GM19372 (cell line): ENCODE measurements at regions not wholly inside any gene's neighbourhood (a gene's known extent, or its start where the extent isn't known, plus 50 kb on each side); places are given as distances from the start of the nearest gene placed in this dataset.

Source experiments
- ATAC-seq: cut with Tn5 transposase; IDR thresholded peaks from one replicate; pipeline ENCODE4 v1.9.1; 2021; ENCODE audit warnings: mild to moderate bottlenecking, low read depth, moderate library complexity; ENCODE audit not compliant: unreplicated experiment

DNA sequence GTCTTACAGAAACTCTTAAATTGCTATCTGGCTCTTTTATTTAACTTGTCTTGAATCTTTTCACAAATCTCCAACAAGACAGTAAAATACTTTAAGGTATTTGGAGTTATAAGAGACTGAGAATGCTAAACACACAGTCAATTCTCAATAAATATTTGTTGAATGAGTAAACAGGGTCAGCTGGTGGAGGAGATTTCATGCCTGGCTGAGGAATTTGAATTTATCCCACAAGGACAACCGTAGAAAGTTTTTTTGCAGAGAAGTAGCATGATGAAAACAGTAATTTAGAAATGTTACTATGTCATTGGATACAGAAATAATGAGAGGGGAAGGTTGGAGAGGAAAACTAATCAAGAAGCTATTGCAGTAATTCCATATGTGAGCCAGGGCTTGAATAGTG lies 1223.7 kb downstream of the PCDH17 start:
- ATAC-seq: no peak

DNA sequence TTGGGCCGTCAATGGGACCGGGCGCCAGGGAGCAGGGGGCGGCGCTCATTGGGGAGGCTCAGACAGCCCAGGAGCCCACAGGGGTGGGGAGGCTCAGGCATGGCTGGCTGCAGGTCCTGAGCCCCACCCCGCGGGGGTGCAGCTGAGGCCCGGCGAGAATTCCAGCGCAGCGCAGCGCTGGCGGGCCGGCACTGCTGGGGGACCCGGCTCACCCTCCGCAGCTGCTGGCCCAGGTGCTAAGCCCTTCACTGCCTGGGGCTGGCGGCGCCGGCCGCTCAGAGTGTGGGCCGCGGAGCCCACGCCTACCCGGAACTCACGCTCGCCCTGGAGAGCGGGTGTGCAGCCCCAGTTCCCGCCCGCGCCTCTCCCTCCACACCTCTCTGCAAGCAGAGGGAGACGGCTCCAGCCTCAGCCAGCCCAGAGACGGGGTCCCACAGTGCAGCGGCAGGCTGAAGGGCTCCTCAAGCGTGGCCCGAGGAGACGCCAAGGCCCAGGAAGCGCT lies 1227.4 kb downstream of the PCDH17 start:
- no peak for ATAC-seq

DNA sequence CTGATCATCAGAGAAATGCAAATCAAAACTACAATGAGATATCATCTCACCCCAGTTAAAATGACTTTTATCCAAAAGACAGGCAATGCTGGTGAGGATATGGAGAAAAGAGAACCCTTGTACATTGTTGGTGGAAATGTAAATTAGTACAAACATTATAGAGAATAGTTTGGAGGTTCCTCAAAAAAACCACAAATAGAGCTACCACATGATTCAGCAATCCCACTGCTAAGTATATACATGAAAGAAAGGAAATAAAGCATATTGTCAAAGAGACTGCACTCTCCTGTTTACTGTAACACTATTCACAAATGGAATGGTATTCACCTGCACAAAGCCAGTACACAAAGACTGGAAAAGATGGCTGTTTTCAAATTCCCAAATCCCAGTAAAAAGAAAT lies 1233.7 kb downstream of the PCDH17 start:
- ATAC-seq: no peak

DNA sequence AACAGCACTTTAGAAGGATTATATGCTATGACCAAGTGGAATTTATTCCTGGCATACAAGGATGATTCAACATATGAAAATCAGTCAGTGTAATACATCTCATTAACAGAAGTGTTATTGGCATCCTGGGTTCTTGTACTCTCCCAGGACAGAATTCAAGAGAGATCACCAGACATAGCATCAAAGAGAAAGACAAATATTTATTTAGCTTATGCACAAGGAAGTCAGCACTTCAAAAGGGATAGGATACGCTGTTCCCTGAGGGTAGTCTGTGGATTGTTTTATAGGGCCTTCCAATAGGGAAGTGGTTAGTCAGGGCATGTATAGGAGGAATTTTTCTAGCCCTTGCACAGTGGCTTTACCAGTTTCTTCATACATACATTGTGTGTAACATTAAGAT lies 1238.0 kb downstream of the PCDH17 start:
- ATAC-seq: no peak

DNA sequence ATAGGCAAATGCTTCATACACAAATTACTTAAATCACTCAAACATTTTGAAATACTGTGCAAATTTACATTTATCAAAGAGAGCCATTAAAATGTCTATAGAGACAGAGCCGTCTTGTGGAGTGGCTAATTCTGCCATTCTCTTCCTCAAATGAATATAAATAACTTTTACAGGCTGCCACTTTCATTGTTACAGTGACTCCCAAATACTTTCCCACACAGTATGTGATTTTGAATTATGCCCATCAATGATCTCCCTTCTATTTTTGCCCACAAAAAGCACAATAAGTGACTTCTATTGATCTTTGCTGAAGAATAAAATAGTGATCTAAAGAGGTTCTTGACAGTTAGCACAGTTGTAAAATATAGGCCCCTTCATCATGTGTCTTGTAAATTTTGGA lies 1244.9 kb downstream of the PCDH17 start:
- ATAC-seq: no peak

DNA sequence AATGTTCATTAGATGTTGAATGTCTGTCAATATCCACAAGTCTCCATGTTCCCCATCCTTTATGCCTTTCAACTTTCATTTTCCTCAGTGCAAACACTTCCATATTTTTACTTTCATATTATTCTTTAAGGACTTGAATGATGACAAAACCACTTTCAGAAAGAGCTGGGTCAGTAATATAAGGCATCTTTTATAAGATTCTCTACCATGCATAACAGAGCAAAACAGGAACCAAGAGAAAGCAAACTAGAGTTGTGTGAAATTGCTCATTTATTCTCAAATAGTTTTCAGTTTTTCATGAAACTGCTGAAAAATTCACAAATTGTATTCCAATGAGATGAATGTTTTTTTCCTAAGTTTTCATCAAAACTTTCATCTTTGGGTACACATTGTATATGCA lies 1247.6 kb downstream of the PCDH17 start:
- ATAC-seq: no peak

DNA sequence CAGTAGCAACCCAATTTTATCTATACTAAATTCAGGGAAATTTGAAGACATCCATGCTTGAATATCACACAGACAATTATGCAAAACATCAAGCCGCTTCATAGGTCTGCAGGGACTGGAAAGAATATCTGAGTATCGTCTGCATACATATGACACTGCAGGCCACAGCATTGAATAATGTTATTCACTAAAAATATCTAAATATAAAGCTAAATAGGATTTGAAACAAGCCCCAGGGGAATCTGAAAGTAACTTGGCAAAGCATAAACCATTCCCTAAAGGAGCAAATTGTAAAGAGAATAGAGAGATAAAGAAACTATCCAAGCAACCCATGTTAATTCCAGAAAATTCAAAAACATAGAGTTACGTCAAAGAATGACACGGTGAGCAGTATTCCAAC lies 1251.0 kb downstream of the PCDH17 start:
- no peak for ATAC-seq

DNA sequence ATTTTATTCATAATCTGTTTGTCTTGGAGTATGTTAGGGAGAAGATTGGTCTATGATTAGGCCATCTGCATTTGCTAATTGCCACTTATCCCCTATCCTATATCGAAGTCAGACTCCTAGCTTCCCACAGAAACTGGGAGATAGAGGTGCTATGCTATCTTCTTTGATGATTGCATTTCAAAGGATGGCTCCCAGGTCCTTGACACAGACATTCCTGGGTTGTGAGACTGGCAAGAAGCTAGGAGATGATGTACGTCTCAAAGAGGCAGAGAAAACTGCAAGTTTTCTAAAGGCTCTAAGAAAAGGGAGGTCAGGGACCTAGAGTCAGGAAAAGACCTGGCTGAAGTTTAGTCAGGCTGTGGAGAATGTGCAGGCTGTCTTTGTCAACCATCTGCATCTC lies 1251.9 kb downstream of the PCDH17 start:
- ATAC-seq: no peak

DNA sequence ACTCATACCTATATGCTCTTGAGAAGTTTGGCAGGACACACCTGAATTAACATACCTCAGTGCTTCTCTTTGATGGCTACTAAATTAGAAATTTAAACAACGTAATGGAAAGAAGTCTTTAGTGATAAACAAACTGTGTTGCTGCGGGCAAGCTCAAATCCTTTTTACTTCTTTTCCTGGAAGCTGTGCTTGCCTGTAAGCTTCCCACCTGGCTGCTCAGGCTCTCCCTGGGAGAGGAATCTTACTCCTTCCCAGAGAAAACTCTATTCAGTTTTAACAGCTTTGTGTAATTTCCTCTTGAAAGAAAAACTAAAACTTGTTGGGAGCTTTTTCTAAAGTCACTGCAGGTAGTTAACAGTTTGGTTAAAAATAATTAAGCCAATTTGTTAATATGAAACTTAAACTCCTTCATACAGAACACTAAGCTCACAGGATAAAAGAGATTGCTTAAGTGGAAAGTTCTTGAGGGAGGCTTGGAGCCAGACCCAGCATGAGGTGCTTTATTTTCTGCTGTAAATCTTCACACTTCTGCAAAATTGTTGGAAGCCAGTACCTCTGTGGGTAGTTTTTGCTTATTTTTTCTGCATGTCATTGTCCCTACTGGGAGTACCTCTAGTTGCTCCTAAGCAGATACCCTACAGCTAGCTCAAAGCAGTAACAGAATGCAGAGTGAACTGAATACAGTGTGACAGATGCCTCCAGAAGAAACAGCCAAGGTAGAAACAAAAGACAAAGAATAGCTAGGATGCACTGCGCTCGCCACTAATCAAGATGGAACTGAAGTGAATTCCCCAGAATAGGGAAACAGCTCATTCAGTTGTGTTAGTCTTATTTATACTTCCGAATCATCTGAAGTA lies 1253.0 kb downstream of the PCDH17 start:
- no peak for ATAC-seq

DNA sequence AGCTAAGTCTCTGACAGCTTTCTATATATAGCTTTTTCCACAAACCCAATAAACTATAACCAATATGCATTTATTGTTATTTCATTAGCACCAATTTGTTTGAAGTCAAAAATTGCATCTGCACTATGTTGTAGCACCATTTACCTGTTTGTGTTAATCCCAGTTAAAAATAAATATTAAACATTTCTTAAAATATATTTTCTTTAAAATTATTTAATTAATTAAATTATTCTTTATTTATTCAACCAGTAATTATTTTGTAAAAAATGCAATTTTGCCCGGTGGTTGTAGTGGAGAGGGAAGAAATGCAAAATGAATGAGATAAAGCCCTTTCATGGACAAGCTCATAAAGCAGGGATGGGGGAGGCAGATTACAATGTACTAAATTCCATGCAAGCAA lies 1257.9 kb downstream of the PCDH17 start:
- no peak for ATAC-seq

DNA sequence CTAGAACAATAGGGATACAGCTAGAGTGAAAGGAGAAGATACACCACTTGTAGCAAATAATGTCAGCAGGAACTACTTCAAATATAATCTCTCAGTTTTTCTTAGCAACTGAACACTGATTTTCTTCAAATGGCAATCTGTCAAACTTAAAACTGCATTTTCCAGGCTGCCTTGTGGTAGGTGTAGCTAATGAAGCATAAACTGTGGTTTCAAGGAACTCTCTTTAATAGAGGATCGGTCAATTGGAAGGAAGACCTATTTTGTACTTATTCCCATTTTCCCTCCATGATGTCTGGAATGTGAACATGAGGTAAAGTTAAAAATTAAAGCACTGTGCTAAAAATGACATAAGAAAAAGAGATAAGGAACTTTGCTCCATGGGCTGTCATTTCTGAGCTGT lies 1261.9 kb downstream of the PCDH17 start:
- ATAC-seq: no peak

DNA sequence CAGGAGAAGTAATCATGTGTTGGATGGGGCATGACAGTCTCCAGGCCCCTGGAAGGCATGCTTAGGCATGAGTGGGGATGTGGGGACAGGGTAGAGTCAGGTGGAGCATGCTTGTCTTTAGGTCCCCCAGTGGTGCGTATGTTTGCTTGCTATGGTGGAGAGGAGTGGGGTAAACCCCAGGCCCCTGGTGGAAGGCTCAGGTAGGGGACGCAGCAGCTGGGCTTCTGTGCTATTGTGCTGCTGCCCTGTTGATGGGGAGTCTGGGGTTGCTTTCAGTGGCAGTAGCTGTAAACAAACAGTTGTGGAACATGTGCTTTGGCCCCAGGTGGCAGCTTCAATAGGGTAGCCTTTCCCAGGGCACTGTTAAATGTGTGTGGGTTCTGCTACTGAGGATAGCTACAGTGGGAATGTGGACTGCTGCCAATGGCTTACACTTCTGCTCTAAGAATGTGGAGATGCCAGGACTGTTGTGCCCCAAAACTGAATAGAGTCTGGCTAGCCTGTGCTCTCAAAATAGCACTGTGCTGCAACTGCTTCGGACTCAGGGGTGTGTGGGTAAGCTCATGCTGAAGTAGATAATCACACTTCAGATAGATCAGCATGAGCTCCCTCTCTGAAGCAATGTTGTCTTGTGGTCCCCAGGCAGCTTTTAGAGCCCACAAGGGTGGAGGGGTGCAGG lies 1257.3 kb downstream of the DIAPH3 start:
- ATAC-seq: no peak

DNA sequence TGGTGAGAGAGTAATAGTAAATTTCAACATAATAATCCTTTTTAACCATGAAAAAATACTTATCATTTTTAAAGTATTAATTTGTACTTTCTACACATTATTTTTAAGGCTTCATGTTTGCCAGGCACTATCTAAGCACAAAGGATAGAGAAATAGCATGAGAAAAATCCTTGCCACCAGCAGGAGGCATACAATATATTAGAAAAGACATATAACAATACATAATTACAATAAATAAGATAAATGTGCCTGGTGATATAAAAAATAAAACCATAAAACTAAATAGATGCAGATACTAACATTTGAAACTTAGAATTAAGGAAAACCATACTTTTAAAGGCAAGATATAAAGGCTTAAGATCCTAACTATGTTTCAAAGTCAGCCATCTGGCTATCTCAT lies 1256.4 kb downstream of the DIAPH3 start:
- ATAC-seq: no peak

DNA sequence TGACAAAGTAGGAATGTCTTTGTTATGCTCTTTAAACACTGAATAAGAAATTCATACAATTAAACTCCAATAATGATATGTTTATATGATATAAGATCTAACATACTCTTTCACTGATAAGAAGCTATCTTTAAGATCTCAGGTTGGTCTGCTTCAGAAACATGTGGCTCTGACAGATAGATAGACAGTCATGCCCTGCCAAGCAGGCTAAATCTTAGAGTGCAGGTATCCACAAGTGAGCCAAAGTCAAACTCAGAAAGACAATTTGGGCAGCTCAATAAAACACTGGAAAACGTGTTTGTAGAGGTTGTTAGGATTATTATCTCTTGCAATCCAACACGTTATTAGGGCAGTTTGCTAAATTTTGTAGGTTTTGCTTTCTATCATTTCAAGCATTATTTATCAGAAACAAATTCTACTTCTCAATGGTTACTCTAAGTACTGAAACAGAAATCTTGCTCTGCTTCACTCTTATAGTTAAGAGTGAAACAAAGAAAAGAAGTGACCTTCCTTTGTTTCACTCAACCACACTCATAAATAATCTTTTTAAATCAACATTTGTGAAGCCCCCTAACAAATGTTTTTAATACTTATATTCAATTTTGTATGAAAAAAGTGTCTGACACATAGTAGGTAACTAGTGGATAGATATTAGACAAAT lies 1255.6 kb downstream of the DIAPH3 start:
- ATAC-seq: no peak

DNA sequence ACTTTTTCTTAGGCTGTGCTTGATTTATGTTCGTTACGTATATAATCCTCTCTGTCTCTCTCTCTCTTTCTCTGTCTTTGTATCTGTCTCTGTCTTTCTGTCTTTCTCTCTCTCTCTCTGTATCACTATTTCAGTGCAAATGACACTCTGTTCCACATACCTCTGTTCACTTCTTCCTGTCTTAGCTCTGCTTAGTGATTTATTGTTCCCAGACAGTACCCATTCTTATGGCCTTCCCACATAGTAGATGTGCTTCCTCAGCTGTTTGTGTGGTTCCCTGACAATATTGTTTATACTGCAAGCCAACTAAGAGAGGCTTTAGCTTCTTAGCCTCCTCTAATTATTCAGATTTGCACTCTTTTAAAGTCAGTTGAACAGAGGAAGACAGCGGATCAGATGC lies 1244.2 kb downstream of the DIAPH3 start:
- no peak for ATAC-seq

DNA sequence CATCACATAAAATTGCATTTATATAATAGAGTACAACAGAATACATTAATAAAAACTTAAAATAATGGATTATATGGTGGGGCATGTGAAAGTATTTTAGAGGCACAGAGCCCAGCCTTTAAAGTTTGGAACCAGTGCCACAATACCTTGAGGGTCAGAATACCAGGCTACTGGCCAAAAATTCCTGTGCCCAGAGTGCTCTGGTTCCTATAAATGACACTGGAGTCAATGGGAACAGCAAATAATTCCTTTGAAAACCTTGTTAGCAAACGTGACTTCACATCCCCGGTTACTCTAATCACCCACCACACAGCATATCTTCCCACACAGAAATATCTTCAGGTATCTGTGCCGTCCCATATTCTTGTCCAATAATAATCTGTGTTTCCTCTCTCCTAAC lies 1242.6 kb downstream of the DIAPH3 start:
- no peak for ATAC-seq

DNA sequence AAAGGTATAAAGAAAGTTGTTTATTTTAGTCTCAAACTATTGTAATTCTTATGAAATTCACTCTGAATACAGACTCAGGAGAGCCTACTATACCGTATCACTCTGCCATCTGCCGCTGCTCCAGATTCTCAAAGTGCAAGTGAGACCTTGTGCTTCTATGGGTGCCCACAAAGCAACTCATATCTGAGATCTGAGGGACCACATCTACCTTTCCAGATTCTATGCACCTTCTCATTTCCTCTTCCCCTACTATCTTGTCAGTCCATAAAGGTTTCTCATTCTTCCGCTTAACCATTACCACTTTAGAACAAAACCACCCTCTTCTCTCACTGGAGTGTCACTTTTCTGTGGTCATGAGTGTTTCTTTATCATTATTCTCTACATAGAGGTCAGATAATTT lies 1236.9 kb downstream of the DIAPH3 start:
- no peak for ATAC-seq

DNA sequence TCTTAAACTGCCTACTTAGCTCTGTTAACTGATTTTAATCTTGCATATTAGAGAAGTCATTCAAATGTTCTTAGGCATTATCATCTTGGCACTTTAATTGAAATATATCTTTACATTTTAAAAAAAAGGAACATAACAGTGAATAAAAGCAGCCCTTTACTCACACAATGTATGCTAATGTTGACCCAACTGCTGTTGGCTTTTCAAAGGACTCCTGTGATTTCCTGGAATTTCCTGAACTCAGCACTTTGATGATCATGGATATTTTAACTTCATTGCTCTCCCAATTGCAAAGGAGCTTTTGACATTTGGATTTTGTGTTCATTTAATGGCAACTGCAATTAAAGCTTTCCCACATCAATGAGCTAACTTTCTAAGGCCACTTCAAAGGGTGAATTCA lies 1230.3 kb downstream of the DIAPH3 start:
- no peak for ATAC-seq

DNA sequence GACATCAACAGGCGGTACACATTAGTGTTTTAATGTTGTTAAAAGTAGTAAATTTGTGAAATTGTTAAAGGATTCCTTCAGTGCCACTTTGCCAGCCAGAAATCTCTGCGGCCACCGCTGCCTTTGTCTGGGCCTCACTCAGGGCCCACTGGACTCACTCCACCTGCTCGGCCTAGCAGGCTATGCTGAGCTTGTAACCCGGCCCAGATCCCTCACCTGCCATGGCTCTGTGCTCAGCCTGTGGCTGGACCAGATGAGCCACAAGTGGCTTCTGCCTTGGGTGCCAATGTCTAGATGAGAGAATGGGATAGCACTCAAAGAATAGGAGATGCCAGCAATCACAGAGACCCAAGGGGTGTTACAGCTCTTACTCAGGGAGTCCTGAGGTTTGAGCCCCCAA lies 1228.0 kb downstream of the DIAPH3 start:
- ATAC-seq: no peak

DNA sequence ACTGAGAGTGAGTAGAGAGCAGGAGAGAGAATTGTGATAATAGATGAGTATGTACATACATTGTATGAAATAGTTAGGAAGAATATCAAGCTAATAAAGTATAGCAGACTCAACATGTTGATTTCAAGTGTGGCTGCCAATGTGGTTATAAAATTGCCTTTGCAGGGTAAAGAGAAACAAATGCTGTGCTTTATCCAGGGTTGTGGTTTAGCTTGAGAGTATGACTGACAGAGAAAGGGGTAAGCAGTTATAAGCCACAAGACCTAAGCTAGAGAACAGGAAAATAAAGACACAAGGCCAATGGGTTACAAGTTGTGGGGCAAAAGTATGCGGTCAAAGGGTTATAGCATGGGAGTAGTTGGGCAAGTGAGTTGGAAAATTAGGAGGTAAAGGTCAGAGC lies 1217.5 kb downstream of the DIAPH3 start:
- no peak for ATAC-seq

DNA sequence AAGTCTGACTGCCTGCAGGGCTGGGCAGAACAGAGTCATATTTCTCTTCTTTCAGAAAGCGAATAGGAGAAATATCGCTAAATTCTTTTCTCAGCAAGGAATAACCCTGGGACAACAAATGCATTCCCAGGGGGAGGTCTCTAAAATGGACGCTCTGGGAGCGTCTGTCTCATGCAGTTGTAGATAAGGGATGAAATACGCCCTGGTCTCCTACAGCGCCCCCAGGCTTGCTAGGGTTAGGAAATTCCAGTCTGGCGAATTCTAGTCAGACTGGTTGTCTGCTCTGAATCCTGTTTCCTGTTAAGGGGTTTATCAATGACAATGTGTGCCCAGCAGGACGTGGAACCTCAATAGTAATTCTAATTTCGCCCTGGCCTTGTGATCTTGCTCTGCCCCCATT lies 1214.1 kb downstream of the DIAPH3 start:
- no peak for ATAC-seq
